AG04449 (cell line): ENCODE measurements at regions not wholly inside any gene's neighbourhood (a gene's known extent, or its start where the extent isn't known, plus 50 kb on each side); places are given as distances from the start of the nearest gene placed in this dataset.

Experiments used
- CTCF ChIA-PET: fragments of 350-600 bp; formaldehyde crosslinking; extraction: SDS; loops from one replicate; lab custom pipeline; 2021; ENCODE audit warnings: antibody characterized with exemption; lab: Yijun Ruan, JAX
- POLR2A ChIA-PET: fragments of 400-600, 350-600 bp; formaldehyde crosslinking; extraction: SDS; loops from one replicate; lab custom pipeline; 2020; ENCODE audit warnings: antibody characterized with exemption, inconsistent platforms; lab: Yijun Ruan, JAX
- DNase-seq: peaks from one replicate; pipeline ENCODE4 v3.0.0-alpha.2; 2010; ENCODE audit warnings: low read depth, low spot score
- H3K4me3 ChIP-seq: 2 replicates; pipeline ENCODE4 v1.5.1; 2011; ENCODE audit warnings: low read depth, mild to moderate bottlenecking, control low read depth, low read length
- CTCF ChIP-seq: IDR thresholded peaks from one replicate; pipeline ENCODE4 v1.5.1; 2011; ENCODE audit warnings: mild to moderate bottlenecking, moderate library complexity, low read length, control low read depth, inconsistent platforms; ENCODE audit not compliant: insufficient read depth; ENCODE audit errors: missing control alignments

DNA sequence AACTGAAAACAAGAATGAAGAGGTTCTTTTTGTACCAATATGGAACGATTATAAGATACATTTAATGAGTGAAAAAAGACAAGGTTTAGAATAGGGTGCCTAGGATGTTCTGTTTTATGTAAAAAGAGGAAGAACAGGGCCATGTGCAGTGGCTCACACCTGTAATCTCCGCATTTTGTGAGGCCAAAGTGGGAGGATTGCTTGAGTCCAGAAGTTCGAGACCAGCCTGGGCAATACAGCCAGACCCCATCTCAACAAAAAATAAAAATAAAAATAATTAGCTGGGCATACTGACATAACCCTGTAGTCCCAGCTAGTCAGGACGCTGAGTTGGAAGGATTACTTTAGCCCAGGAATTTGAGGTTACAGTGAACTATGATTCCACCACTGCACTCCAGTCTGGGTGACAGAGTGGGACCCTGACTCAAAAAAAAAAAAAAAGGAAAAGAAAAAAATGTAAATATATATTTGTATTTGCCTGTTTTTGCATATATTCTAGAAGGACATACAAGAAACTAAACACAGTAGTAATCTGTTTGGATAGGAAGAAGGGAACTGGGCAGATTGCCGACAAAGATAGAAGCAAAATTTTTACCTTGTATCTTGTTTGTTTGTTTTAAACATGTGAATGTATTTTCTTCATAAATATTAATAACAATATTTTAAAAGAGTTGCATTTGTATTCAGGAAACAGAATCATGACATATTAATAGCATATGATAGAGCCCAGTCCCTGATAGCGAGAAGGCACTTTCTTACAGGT lies 174.3 kb downstream of the SOX2 start:
- POLR2A ChIA-PET = no interaction called here
- no peak for TF ChIP-seq CTCF
- DNase-seq = no peak
- CTCF ChIA-PET = no interaction called here
- no peak overlapping the region for H3K4me3 ChIP-seq

DNA sequence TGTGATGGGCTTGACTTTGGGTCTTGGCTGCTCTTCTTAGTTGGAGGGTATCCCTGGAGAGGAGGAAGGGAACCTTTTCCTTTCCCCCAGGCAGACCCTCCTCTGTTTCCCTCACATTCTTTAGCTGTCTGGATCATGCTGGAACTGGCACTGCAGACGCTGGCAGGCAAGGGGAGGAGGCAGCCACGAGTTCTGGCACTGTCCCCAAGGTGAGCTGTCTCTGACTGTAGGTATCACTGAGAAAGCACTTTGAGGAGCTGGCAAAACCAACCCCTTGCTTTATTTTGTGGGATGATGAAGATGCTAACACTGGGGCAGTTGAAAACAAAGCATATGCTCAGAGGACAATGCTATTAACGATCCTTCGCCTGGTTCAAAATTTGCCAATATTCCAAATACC lies 175.0 kb downstream of the SOX2 start:
- no peak for TF ChIP-seq CTCF
- ChIA-PET POLR2A (no interaction called here), CTCF (no interaction called here)
- H3K4me3 ChIP-seq = no peak overlapping the region
- no peak for DNase-seq

GRCh38 chr3:181887685-181888084 lies 176.0 kb downstream of the SOX2 start:
- ChIA-PET POLR2A (no interaction called here), CTCF (no interaction called here)
- DNase-seq = no peak
- no peak overlapping the region for H3K4me3 ChIP-seq
- TF ChIP-seq CTCF = no peak

DNA sequence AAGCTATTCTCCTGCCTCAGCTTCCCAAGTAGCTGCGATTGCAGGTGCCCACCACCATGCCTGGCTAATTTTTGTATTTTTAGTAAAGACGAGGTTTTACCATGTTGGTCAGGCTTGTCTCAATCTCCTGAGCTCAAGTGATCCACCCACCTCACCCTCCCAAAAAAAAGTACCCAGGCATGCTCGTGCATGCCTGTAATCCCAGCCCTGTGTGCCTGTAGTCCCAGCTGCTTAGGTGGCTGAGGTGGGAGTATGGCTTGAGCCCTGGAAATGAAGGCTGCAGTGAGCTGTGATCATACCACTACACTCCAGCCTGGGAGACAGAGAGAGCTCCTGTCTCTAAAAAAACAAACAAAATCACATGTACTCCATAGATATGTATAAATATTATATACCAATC lies 176.5 kb downstream of the SOX2 start:
- DNase-seq = no peak
- no peak for TF ChIP-seq CTCF
- ChIA-PET CTCF (no interaction called here), POLR2A (no interaction called here)
- H3K4me3 ChIP-seq = no peak overlapping the region

GRCh38 chr3:181892848-181893247 lies 181.1 kb downstream of the SOX2 start:
- CTCF ChIA-PET = no interaction called here
- TF ChIP-seq CTCF = no peak
- H3K4me3 ChIP-seq = no peak overlapping the region
- POLR2A ChIA-PET = no interaction called here
- DNase-seq = no peak

DNA sequence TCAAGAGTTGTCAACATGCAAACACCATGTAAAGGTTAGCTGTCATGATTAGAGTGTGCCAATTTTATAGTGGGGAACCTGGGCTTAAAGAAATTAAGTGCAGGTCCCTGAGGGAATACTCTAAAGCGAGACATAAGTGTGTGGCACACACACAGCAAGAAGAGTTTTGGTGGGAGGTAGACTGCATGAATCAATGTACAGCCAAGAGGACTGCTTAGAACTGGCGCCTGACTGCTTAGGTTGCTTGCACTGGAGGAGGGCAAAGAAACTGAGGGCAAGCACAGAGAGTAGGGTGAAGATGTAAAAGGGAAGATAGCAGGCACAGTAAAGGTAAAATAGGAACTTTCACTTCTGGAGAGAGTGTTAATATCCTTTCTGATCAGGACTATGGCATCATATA lies 184.9 kb downstream of the SOX2 start:
- no peak for TF ChIP-seq CTCF
- DNase-seq = no peak
- ChIA-PET POLR2A (no interaction called here), CTCF (no interaction called here)
- no peak overlapping the region for H3K4me3 ChIP-seq
